ENCODE measurements at regions not wholly inside any gene's neighbourhood (a gene's known extent, or its start where the extent isn't known, plus 50 kb on each side); places are given as distances from the start of the nearest gene placed in this dataset.
"Not testable (repeated sequence)": the region's sequence is repeated elsewhere in the genome, so short reads cannot be mapped to it uniquely, and the experiment has no call there.

- WGBS, 2 donors, result 30 to 55% methylated on average over 1 of the region's 1 CpG
- H3K36me3 ChIP-seq, result no peaks in the 10 kb centered on the region
- H3K4me1 ChIP-seq, result no peaks in the 10 kb centered on the region
- H3K27ac ChIP-seq, result no peak overlapping the region
- intact Hi-C loops (cut with DNase I), result no loop called here
- no peaks in the 10 kb centered on the region for H3K9me3 ChIP-seq
- TF ChIP-seq, protein P1, sequence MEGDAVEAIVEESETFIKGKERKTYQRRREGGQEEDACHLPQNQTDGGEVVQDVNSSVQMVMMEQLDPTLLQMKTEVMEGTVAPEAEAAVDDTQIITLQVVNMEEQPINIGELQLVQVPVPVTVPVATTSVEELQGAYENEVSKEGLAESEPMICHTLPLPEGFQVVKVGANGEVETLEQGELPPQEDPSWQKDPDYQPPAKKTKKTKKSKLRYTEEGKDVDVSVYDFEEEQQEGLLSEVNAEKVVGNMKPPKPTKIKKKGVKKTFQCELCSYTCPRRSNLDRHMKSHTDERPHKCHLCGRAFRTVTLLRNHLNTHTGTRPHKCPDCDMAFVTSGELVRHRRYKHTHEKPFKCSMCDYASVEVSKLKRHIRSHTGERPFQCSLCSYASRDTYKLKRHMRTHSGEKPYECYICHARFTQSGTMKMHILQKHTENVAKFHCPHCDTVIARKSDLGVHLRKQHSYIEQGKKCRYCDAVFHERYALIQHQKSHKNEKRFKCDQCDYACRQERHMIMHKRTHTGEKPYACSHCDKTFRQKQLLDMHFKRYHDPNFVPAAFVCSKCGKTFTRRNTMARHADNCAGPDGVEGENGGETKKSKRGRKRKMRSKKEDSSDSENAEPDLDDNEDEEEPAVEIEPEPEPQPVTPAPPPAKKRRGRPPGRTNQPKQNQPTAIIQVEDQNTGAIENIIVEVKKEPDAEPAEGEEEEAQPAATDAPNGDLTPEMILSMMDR (IDR thresholded peaks at IDR 0.05), result no peak
- TF ChIP-seq POLR2AphosphoS5 (IDR thresholded peaks at IDR 0.05), result no peak
- TF ChIP-seq EP300 (IDR thresholded peaks at IDR 0.05), result no peak
- TF ChIP-seq POLR2A (IDR thresholded peaks at IDR 0.05), result no peak
- no peaks in the 10 kb centered on the region for H3K27me3 ChIP-seq
- H3K4me3 ChIP-seq, result no peak overlapping the region
- no peak for DNase-seq
These were observed 272.1 kb upstream of the DAB2 start for GRCh38 chr5:39696672-39697398.

GRCh38 chr5:39691993-39692392, 267.2 kb upstream of the DAB2 start:
- H3K9me3 ChIP-seq, result peaks cover 0 to 4% (median 3%) of the 10 kb centered on the region in 4 donors
- 69 to 74% methylated on average over 2 of the region's 2 CpGs for WGBS, 2 donors
- no peak overlapping the region for H3K27ac ChIP-seq
- no peak for TF ChIP-seq POLR2AphosphoS5 (IDR thresholded peaks at IDR 0.05)
- H3K27me3 ChIP-seq, result no peaks in the 10 kb centered on the region
- no peak for DNase-seq
- H3K36me3 ChIP-seq, result no peaks in the 10 kb centered on the region
- H3K4me1 ChIP-seq, result no peaks in the 10 kb centered on the region
- H3K4me3 ChIP-seq, result no peak overlapping the region
- intact Hi-C loops (cut with DNase I), result no loop called here

DNA sequence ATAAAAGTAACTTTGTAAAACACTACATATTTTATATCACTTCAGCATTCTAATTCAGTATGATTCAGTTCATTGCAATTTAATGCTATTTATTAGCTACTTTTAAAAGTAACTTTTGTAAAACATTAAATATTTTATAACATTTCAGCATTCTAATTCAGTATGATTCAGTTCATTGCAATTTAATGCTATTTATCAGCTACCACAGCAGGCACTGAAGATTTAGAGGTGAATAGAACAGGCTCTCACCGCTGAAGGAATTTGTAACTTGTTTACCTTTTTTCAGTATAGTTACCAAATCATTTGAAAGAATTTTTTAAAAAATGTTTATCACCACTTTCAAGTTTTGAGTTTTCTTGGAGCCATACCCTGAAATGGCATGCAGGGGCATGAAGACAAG, 266.4 kb upstream of the DAB2 start:
- H3K4me1 ChIP-seq, result no peaks in the 10 kb centered on the region
- H3K27ac ChIP-seq, result no peak overlapping the region
- peaks cover 0 to 4% (median 3%) of the 10 kb centered on the region in 4 donors for H3K9me3 ChIP-seq
- H3K4me3 ChIP-seq, result no peak overlapping the region
- intact Hi-C loops (cut with DNase I), result no loop called here
- TF ChIP-seq EP300 (IDR thresholded peaks at IDR 0.05), result no peak
- TF ChIP-seq POLR2AphosphoS5 (IDR thresholded peaks at IDR 0.05), result no peak
- TF ChIP-seq, protein P1 (IDR thresholded peaks at IDR 0.05), result no peak
- no peak for TF ChIP-seq POLR2A (IDR thresholded peaks at IDR 0.05)
- DNase-seq, result no peak
- H3K36me3 ChIP-seq, result no peaks in the 10 kb centered on the region
- H3K27me3 ChIP-seq, result no peaks in the 10 kb centered on the region
- WGBS, 2 donors, result 97 to 99% methylated on average over 1 of the region's 1 CpG

DNA sequence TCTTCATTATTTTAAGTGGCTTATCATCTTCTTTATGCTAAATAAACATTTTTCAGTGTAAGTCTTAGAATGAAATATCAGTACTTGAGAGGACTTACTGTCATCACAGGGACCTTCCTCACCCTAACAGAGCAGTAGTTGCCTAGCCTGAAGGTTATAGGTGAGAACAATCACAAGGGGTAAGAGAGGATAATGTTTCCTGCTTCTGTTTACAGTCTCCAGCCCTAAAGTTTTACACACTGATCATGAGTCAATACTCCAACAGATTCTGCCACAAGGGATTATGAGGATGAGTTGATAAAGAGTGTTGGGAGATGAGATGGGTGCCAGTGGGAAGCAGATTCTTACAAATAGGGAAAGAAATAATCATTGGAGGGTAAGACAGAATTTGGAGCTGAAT, 265.1 kb upstream of the DAB2 start:
- intact Hi-C loops (cut with DNase I), result no loop called here
- Histone ChIP-seq H3K27me3 (no peaks in the 10 kb centered on the region), H3K4me1 (no peaks in the 10 kb centered on the region), H3K27ac (no peak overlapping the region), H3K36me3 (no peaks in the 10 kb centered on the region), H3K9me3 (peaks cover 0 to 4% (median 3%) of the 10 kb centered on the region in 4 donors), H3K4me3 (no peak overlapping the region)
- no peak for DNase-seq
- TF ChIP-seq POLR2A (IDR thresholded peaks at IDR 0.05), result no peak
- no peak for TF ChIP-seq EP300 (IDR thresholded peaks at IDR 0.05)
- TF ChIP-seq POLR2AphosphoS5 (IDR thresholded peaks at IDR 0.05), result no peak
- TF ChIP-seq, protein P1 (IDR thresholded peaks at IDR 0.05), result no peak

GRCh38 chr5:39687924-39688323, 263.1 kb upstream of the DAB2 start:
- DNase-seq; H3K27me3 ChIP-seq; H3K27ac ChIP-seq; H3K36me3 ChIP-seq; H3K4me1 ChIP-seq; H3K9me3 ChIP-seq; intact Hi-C loops (cut with DNase I); H3K4me3 ChIP-seq: not testable (repeated sequence)
- WGBS, 2 donors, result 89% methylated on average over 8 of the region's 8 CpGs

GRCh38 chr5:39680213-39680612, 255.4 kb upstream of the DAB2 start:
- TF ChIP-seq EP300 (IDR thresholded peaks at IDR 0.05), result no peak
- no peak for TF ChIP-seq POLR2A (IDR thresholded peaks at IDR 0.05)
- TF ChIP-seq POLR2AphosphoS5 (IDR thresholded peaks at IDR 0.05), result no peak
- TF ChIP-seq, protein P1 (IDR thresholded peaks at IDR 0.05), result no peak
- Histone ChIP-seq H3K4me1 (no peaks in the 10 kb centered on the region), H3K4me3 (no peak overlapping the region), H3K27ac (no peak overlapping the region), H3K36me3 (no peaks in the 10 kb centered on the region), H3K27me3 (no peaks in the 10 kb centered on the region), H3K9me3 (peaks cover 0 to 1% (median 0%) of the 10 kb centered on the region in 4 donors)
- 66 to 73% methylated on average over 1 of the region's 1 CpG for WGBS, 2 donors
- intact Hi-C loops (cut with DNase I), result no loop called here
- DNase-seq, result no peak
